HL-60 (cell line): ENCODE measurements at regions not wholly inside any gene's neighbourhood (a gene's known extent, or its start where the extent isn't known, plus 50 kb on each side); places are given as distances from the start of the nearest gene placed in this dataset.

Experiments
- DNase-seq, 2 experiments: peaks; one replicate each; pipeline ENCODE4 v3.0.0-alpha.2; 2010 to 2020; ENCODE audit warnings: low read depth in 1 of 2, low spot score in 1 of 2
- H3K27ac ChIP-seq: fragments of 250-450 bp; sonication (Bioruptor Pico); replicated peaks from 2 replicates; pipeline ENCODE4 v1.5.1; 2020; ENCODE audit warnings: mild to moderate bottlenecking, moderate library complexity
- H3K27me3 ChIP-seq: fragments of 250-450 bp; sonication (Bioruptor Pico); 2 replicates; pipeline ENCODE4 v1.5.1; 2021; ENCODE audit warnings: mild to moderate bottlenecking, moderate library complexity; ENCODE audit not compliant: insufficient read depth, poor library complexity, severe bottlenecking
- H3K4me3 ChIP-seq: replicated peaks from 2 replicates; pipeline ENCODE4 v1.5.1; 2011; ENCODE audit warnings: mild to moderate bottlenecking, control low read depth, low read length; ENCODE audit not compliant: insufficient read depth
- GABPA ChIP-seq: IDR thresholded peaks from 2 replicates; pipeline ENCODE4 v1.6.1; 2012; ENCODE audit warnings: low read depth
- POLR2AphosphoS5 ChIP-seq: IDR thresholded peaks from 2 replicates; pipeline ENCODE4 v1.6.1; 2012; ENCODE audit warnings: low read depth
- SPI1 ChIP-seq: IDR thresholded peaks from 2 replicates; pipeline ENCODE4 v1.6.1; 2012; ENCODE audit warnings: low read depth, mild to moderate bottlenecking, borderline replicate concordance
- TF ChIP-seq, protein P1 (sequence below): IDR thresholded peaks from 2 replicates; pipeline ENCODE4 v1.6.1; 2012; ENCODE audit warnings: low read depth; ENCODE audit not compliant: insufficient replicate concordance
- TF ChIP-seq, protein P2 (sequence below): IDR thresholded peaks from one replicate; pipeline ENCODE4 v1.5.1; 2011; ENCODE audit warnings: low read length, control low read depth, inconsistent platforms; ENCODE audit not compliant: insufficient read depth

DNA sequence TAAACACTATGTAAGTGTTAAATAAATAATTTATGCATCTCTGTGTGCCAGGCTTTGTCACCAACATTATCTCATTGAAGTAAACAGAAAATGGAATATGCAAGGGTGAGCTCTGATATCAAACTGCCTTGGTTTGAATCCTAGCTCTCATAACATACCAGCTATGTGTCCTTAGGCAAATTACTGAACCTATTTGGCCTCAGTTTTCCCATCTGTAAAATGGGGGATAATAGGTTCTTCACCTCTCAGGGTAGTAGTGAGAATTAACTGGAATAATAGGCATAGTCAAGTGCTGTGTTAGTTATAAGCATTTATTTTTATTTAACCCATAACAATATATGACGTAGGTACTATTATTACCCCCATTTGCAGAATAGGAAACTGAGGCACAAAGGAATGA, 190.8 kb upstream of the SRRM4 start:
- TF ChIP-seq GABPA (no peak), POLR2AphosphoS5 (no peak), SPI1 (no peak)
- TF ChIP-seq, protein P1, sequence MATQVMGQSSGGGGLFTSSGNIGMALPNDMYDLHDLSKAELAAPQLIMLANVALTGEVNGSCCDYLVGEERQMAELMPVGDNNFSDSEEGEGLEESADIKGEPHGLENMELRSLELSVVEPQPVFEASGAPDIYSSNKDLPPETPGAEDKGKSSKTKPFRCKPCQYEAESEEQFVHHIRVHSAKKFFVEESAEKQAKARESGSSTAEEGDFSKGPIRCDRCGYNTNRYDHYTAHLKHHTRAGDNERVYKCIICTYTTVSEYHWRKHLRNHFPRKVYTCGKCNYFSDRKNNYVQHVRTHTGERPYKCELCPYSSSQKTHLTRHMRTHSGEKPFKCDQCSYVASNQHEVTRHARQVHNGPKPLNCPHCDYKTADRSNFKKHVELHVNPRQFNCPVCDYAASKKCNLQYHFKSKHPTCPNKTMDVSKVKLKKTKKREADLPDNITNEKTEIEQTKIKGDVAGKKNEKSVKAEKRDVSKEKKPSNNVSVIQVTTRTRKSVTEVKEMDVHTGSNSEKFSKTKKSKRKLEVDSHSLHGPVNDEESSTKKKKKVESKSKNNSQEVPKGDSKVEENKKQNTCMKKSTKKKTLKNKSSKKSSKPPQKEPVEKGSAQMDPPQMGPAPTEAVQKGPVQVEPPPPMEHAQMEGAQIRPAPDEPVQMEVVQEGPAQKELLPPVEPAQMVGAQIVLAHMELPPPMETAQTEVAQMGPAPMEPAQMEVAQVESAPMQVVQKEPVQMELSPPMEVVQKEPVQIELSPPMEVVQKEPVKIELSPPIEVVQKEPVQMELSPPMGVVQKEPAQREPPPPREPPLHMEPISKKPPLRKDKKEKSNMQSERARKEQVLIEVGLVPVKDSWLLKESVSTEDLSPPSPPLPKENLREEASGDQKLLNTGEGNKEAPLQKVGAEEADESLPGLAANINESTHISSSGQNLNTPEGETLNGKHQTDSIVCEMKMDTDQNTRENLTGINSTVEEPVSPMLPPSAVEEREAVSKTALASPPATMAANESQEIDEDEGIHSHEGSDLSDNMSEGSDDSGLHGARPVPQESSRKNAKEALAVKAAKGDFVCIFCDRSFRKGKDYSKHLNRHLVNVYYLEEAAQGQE: no peak
- TF ChIP-seq, protein P2, sequence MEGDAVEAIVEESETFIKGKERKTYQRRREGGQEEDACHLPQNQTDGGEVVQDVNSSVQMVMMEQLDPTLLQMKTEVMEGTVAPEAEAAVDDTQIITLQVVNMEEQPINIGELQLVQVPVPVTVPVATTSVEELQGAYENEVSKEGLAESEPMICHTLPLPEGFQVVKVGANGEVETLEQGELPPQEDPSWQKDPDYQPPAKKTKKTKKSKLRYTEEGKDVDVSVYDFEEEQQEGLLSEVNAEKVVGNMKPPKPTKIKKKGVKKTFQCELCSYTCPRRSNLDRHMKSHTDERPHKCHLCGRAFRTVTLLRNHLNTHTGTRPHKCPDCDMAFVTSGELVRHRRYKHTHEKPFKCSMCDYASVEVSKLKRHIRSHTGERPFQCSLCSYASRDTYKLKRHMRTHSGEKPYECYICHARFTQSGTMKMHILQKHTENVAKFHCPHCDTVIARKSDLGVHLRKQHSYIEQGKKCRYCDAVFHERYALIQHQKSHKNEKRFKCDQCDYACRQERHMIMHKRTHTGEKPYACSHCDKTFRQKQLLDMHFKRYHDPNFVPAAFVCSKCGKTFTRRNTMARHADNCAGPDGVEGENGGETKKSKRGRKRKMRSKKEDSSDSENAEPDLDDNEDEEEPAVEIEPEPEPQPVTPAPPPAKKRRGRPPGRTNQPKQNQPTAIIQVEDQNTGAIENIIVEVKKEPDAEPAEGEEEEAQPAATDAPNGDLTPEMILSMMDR: no peak
- DNase-seq: no peak
- Histone ChIP-seq H3K4me3 (no peak overlapping the region), H3K27ac (no peak overlapping the region), H3K27me3 (no peaks in the 10 kb centered on the region)

DNA sequence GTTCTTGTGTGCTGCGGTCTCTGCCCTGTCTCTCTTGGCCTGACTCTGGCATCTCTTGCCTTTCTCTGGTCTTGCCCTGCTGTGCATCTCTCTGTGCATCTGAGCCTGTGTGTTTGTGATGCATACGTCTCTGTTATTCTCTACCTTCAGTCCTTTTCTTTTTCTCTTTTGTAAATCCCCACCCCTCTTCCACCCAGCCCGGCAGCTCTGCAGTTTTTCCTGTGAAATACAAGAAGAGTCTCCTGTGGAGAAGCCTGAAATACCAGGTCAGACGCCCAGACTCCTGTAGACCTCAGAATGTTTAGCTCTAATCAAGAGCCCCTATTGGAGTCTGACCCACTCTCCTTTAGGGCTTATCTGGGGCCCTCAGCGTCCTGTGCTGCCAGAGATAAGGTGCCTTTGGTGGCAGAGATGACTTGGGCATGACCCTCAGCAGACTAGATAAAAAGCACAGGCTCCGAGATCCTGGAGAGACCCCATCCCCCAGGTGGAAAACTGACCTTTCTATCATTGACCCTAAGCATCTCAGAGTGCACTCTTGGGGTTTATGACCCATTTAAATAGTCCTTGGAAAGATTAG, 167.5 kb upstream of the SRRM4 start:
- no peak for DNase-seq
- H3K27ac ChIP-seq: no peak overlapping the region
- no peaks in the 10 kb centered on the region for H3K27me3 ChIP-seq
- TF ChIP-seq GABPA (no peak), POLR2AphosphoS5 (no peak), SPI1 (no peak)
- TF ChIP-seq, protein P2: no peak
- TF ChIP-seq, protein P1: no peak
- H3K4me3 ChIP-seq: no peak overlapping the region

DNA sequence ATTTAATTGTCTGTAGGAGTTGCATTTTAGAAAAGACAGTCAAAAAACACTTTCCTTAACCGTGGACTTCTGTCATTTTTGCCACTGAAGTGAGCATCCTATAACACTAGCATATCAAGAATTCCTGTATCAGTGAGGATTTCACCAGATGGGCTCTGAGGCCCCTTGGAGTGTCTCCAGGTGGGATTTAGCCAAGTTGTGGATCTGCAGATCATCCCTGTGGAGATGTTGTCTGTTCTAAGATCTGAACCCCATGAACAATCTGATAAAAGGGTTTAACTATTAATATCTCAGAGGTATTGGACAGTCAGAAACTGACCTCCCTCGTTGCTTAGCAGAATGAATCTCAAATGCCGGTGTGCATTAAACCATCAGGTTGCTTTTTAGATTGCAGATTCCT, 165.0 kb upstream of the SRRM4 start:
- TF ChIP-seq SPI1 (no peak), GABPA (no peak), POLR2AphosphoS5 (no peak)
- TF ChIP-seq, protein P1: no peak
- TF ChIP-seq, protein P2: no peak
- Histone ChIP-seq H3K27me3 (no peaks in the 10 kb centered on the region), H3K4me3 (no peak overlapping the region), H3K27ac (no peak overlapping the region)
- no peak for DNase-seq
